ENCODE measurements at regions not wholly inside any gene's neighbourhood (a gene's known extent, or its start where the extent isn't known, plus 50 kb on each side); places are given as distances from the start of the nearest gene placed in this dataset.

DNA sequence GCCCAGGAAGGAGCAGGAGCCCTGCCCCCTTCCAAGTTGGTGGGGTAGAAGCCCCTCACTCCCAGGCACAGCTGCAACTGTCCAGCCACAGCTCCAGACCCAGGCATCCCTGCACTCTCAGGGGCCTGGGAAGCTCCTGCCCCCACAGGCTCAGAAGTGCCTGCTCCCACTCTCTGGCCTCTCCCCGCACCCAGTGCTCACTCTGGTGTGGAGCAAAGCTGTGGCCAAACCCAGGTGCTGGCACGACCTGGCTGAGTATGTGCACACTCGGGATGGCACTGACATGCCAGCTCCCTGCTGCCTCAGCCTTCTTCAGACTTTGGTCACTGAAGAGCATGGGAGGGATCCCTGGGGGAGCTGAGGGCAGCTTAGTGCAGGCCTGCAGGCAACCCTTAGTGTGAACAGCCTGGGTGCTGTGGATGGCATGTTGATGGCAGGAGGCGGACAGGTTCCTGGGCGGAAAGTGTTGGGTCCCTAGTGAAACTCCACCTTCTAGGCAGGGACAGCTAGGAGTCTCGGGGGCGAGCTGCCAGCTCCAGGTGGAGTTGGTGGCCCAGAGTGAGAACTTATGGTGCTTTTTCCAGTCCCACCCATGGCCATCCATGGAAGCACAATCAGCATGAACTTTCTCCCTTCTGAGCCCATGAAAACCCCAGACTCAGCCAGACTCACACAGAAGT lies 489.2 kb upstream of the ROBO2 start:
- DNase-seq, result no peak

DNA sequence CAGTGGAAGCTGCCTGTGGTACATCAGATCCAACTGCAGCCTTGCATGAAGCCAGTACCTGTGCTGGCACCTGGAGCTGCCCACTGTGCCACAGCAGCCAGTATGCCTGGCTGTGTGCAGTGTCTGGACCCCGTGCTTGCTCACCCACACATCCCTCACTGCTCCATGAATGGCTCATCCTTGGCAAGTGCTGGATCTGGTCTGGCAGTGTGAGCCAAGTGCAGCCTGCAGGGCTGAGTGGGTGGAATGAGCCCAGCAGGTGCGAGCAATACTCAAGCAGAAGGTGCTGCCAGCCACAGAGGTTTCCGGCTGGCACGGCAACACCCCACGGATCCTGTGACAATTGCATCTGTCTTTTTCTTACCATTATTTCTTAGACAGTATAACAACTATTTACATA lies 488.2 kb upstream of the ROBO2 start:
- DNase-seq, result no peak

DNA sequence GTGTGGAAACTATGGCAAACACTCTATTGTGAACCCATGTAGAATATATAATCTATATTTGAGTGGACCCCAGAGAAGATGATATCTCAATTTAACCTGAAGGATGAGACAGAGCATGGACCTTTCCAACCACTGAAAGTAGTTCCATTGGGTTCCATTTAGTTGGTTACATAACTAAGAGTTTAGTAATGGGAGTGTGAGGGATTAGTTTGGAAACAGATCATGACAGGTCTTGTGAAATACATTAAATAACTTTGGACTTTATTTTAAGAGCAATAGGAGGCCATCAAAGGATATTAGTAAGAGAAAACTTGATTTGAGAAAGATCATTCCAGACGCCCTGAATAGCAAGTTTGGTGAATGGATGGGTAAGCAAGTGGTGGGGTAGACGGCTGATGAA lies 487.2 kb upstream of the ROBO2 start:
- no peak for DNase-seq

DNA sequence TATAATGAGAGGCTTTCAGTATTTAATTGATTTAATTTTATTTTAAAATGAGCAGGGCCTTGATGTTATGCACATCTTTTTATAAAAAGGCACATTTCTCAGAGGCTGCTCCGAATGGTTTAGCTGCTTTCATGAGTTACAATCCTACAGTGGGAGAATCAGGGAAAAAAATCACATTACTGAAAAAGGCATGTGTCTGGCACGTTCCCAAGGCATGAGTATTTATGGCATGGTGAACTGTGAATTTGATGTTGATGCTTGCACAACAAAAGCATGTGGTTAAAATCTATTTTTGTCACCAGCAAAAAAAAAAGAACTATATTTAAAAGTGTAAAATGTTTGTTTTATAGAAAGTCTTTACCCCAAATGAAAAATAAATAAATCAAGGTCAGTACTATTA lies 485.2 kb upstream of the ROBO2 start:
- DNase-seq, result no peak

DNA sequence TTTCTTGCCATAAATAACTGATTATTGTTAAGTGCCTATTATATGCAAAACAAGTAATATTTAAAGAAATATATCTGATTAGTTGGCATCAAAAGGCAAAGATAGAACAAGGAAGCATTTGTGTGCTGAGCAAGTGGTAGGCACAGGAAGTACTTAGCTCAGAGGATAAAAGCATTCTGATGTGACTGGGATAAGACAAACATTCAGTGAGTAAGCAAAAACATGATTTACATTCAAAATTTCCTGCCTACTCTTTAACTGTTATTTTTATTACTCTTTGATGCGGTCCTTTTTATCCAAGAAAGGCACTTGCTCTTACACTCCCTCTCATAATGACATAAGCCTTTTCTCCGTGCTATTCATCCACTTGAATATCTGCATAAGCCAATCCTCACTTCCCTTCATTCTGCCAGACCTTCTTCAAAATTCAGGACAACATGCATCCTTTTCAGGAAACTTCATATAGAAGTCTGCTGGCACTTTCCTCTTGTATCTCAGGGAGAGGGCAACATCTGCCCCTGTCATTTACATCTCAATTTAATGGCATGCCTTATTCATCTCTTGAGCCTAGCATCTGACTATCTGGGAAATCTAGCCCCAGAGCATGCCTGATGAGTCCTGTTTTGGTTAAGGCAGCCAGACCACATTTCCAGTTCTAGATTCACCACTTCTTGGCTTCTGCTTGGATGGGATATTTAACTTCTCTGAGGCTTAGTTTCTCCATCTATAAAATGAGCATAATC lies 478.2 kb upstream of the ROBO2 start:
- DNase-seq, result no peak

DNA sequence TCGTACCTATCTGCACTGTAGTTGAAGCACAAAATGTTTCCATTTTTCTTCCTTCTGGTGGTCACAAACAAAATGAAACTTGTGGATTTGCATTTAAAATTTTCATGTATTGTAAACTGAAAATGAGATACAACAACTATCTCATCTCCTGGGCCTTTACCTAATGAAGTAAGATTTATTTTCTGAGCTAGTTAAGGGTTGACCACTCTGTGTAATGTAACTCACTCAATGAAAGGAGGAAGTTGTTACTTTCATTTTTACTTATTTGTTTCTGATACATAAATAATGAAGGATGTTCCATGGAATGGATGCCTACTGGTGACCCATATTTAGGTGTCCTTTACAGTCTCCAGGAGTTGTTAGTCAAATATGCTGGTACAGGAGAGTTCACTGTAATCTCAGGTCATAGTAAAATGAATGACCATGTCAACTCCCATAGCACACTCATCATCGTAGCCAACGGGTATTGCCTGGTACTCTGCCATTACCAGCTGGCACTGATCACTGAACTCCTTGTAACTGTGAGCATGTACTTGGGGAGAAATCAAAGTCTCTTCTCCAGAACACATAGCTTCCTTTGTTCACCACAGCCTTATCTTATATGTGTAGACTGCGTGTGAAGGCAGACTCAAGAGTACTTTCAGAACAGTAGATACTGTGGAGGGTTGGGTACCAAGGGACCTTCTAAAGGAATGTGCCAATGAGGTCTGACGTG lies 474.2 kb upstream of the ROBO2 start:
- no peak for DNase-seq

DNA sequence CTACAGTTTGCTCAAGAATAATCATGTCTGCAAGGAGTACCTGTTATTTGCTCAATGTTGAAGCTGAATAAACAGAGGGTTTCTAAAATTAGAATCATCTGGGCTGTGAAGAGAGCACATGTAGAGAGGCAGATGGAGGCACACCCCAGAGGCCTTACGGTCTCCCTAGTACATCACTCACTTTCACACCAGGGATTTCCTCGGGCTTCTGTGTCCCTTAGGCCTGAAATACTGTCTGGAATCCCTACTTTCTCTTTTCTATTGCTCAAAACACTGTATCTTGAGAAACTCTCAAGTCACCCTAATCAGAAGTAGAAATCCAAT lies 473.7 kb upstream of the ROBO2 start:
- DNase-seq, result no peak

DNA sequence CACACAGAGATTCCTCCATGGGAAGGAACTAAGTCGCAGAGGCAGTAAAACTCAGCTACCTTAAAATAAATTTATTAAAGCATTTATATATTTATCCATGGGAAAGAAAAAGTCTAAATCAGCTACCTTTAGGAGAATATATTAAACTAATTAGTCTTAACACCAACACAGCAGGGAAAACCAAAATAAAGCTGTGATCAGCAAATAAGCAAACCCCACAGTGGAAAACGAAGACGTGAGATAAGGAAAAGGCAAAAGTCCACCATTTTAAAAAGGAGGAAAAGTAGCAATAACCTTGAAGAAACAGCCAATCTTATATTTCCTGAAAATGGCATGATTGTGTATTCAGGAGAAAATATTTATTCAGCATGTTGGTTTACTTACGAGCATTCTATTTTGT lies 473.0 kb upstream of the ROBO2 start:
- no peak for DNase-seq

DNA sequence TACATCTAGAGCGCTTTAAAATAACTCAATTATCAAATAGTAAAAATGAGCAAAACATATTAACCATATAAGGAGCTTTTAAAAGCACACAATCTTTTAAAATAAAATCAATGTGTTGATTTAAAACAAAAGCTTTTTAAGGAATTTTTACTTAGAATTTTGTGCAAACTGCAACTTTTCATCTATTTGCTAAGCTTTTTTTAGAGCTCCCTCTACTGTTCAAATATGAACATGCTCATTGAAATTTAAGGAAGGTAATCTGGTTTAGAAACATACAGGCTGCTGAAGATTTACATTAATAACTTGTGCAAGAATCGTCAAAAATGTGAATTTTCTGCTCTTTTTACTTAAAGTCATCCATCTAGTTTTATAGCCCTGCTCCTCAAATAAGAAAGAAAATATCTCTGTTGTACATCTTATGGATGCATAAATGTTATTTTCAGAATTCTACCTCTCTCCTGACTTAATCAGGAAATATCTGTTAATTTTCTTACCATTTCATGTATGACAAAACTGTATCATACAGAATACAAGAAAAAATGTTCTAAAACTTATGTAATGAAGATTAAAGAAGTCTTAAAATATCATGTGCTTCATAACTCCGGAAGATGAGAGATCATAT lies 469.4 kb upstream of the ROBO2 start:
- no peak for DNase-seq

DNA sequence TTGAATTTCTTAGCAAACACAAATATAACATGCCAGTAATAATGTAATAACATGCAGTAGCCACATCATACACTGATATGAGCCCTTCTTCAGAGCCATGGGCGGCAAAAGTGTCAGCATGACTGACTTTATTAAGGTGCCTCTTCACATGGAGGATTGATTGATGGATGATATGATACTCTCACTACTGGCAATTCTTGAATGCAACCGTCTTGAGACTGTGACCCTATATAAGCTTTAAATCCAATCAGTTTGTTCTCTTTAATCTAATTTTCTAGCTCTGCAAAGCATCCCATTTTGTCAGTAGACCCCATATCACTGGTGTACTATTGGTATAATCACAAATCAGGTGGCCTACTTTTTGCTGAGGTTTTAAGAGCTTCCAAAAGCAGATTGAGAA lies 463.7 kb upstream of the ROBO2 start:
- no peak for DNase-seq

DNA sequence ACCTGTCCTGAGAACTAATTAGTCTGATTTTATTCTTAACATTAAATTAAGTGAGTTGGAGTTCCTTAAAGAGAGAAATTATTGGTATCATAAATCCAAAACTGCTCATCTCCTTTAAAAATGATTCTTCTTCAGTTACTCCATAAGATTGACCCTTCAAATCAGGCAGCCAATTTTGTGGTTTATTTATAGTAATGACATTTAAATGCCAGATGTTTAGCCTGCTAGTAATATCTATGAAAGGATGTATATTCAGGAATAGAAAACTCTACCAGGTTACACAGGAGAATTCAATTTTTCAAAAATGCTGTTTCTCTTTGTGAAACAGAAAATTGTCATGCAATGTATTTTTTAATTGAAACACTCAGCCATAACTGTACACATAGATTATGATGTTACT lies 457.8 kb upstream of the ROBO2 start:
- DNase-seq, result no peak

DNA sequence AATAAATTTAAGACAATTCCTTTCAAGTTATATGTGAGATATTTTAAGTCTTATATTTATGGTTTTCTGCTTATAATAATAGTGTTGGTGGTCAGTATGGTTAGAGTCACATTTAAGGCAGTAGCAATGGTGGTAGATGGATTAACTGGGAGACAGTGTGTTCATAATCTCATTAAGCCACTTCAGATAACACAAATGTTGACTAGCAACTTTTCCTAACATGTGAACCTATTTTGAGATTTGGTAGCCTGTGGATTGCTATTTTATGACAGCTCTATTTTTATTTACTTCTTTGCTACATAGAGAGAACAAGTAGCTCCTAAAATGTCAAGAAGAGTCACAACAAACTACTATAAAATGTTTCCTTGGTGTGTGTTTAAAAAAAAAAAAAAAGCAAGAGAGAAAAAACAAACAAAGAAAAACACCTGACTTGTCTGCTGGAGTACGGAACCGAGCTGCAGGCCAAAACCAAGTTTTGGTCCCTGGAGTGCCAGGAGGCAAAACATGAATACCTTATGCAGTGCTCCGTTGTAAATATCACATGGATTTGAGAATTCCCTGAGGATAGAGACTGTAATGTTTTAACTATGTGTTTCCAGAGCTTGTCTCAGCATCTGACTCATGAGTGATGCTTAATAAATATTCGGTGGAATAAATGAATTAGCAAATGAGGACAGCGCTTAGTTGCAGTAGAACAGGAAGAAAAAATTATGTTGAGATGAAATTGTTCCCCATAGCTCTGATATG lies 457.1 kb upstream of the ROBO2 start:
- no peak for DNase-seq

DNA sequence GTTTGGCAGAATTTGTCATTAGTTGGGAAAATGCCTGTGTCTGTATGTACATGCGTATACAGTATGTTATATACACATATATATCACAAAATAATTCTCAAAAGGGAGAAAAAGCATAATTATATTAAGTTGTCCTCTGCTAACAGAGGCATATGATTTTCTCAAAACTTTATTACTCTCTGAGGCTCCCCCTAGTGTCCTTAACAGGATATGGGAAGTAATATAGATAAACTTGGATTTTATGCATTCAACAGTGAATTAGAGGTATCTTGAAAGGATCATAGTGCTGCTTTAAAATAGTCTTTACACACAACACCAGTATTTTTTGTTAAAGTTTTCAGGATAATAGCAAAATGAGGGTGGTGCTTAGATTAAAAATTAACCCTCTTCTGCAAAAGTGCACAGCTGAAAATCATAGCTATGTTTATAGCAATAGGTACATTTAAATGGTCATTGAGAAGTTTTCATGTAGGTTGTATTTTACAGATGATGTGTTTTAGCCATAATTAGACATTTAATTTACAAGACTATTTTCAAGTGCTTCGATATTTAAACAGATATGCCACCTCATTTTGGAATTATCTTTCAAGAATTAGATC lies 454.0 kb upstream of the ROBO2 start:
- DNase-seq, result no peak

DNA sequence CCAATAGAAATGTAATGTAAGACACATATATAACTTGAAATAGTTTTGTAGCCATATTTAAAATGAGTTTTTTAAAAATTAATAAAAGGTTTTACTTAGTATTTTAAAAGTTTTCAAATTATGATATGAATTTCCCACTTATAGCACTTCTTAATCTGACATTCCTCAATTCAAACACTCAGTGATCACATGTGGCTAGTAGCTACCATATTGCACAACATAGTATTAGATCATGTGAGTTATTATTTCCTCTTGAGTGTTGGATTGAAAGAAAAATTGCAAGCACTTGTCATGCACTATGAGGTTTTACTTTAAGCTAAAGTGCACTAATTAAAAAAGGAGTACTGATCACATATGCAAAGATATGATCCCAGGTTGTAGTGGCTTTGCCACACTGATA lies 453.4 kb upstream of the ROBO2 start:
- no peak for DNase-seq

DNA sequence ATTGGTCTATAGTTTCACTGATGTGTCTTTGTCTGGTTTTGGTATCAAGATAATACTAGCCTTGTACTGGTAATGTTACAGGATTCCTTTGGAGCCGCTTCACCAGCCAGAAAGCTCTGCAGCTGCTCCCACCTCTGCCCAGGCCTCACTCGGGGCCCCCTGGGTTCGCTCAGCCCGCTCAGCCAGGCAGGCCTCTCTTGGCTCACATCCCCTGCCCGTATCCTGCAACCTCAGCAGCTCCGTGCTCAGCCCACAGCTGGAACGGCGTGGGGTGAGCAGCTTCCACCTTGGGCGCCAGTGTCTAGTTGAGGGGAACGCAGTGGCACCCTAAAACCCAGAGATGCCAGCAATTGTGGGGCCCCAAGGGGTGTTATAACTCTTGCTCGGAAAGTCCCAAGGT lies 429.7 kb upstream of the ROBO2 start:
- no peak for DNase-seq

DNA sequence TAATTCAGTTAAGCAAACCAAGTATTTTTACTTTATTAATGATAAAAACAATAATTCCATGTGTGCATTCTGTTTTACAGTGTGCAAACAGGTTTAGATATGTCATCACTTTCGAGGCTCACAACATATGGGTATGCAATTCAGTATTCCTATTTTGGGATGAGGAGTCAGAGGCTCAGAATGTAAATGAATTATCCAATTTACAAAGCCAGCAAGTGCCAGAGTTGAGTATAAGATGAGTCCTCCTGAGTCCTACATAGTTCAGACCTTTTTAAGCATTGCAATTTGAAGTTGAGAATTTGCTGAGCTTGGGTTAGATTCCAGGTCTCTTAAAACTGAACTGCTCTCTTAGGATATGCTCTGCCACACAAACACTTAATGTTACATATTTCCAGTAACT lies 424.2 kb upstream of the ROBO2 start:
- no peak for DNase-seq

DNA sequence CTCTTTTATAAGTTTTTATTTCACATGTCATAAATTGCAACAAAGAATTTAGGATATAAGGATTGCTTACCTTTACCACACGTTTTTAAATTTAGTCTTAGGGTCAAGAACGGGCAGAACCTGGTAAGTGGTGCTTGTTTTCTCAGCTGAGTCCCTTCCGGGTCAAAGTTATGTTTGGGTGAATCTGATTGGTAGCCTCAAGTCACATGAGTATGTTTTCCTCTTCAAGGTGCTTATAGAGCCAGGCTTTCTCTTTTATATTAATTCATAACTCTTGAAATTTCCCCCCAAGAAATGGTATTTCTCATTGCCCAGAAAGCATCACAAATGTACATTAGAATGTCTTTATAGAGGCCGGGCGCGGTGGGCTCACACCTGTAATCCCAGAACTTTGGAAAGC lies 415.7 kb upstream of the ROBO2 start:
- DNase-seq, result no peak

DNA sequence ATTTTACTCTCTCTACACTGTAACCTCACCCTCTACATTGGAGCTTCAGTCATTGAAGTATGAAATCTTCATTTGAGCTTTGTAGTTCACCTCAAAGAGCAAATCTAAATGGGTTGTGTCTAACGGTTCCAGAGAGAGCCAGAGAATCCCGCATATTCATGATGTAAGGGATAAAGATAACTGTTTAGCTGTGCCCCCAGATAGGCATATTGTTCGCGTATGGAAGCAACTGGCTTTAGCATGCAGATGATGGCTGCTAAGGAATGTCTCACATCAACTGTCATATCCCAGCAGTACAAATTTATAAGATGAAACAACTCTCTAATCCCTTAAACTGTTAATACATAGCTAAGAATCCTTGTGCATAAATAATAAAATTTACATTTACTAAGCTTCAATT lies 412.7 kb upstream of the ROBO2 start:
- no peak for DNase-seq

DNA sequence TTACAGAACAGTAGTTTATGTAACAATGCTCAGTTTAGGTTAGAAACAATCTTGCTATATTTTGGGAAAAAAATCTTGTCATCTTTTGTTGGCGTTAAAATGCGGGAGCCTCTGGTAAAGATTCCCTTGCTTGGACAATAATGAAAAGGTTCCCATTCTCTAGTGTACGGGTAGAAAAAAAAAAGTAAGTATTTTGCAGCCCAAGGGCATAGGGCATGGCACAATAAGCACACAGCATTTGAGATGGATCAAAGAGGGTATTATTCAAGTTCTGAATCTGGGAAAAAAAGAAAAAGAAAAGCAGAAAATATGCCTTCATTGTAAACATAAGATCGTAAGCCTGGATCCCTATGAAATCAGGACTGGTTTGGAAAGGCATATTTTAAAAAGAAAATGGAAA lies 408.6 kb upstream of the ROBO2 start:
- no peak for DNase-seq

DNA sequence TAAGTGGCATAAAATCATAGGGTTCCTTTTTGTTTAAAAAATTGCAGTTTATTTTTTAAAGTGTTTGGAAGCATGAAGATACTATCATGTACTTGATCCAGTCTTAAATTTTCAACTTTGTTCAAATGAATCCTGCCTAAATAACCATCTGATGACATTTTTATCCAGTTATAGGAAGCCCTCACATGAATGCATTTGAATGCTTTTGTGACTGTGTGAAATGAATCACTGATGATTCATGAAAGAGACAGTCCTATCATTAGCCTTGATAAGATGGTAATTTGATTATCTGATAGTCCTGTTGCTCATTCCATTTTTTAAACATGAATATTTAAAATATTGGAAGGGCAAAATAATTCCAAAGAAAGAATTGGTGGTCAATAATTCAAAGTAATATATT lies 401.9 kb upstream of the ROBO2 start:
- no peak for DNase-seq

DNA sequence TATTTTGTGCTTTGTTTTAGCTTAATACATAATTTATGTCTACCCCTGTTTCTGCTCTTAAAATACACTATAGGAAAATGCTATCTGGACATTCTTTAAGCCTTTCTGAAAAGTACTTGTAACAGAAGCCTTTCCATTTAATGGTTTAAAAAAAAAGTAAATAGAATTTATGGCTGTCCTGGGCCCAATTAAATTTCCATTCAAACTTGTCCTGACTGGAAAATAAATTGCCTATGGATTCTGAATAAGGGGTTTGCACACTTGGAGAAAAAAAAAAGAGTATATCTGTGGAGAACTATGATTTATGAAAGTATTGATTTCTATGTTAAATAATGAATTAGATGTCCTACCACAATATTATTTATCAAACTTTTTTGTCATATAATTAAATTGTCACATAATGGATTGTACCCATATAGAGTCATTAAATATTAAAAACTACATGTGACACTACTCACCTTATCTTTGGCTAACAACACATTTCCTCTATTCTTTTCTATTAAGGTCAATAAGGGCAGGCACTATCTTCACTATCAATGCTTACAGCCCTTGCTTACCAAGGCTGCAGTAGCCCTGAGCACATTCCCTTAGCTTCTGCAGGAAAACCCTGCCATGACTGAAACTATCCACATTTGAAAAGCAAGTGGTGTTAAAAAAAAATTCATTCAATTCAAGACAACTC lies 396.1 kb upstream of the ROBO2 start:
- no peak for DNase-seq

DNA sequence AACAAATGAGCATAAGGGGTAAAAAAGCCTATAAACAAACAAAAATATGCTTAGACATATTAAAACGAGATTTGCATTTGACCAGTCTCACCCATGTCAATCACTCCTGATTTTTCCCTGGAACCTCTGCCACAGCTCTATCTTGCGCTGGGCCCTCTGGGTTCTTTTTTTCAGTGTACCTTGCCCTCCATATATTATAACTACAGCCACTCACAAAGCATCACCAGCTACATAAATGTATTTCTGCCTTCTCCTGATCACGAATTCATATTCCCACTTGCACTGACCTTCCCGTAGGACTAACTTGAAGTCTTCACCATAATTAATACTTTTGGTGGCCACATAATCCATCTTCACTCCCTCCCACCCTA lies 395.6 kb upstream of the ROBO2 start:
- DNase-seq, result no peak

Measured in 8988T (cell line).